Vagina (tissue), 2 donors: ENCODE measurements at regions not wholly inside any gene's neighbourhood (a gene's known extent, or its start where the extent isn't known, plus 50 kb on each side); places are given as distances from the start of the nearest gene placed in this dataset.

Experiments
- DNase-seq, 2 donors: peaks; one replicate each; pipeline ENCODE4 v3.0.0-alpha.2; 2017; ENCODE audit errors: extremely low spot score in 2 of 2
- H3K27ac ChIP-seq: fragments of 200-600 bp; sonication (generic); one replicate; pipeline ENCODE4 v1.5.1; 2019
- H3K27me3 ChIP-seq: fragments of 200-600 bp; sonication (generic); one replicate; pipeline ENCODE4 v1.5.1; 2019
- H3K36me3 ChIP-seq, 2 donors: fragments of 200-600 bp; sonication (generic); one replicate each; pipeline ENCODE4 v1.5.1; 2017 to 2019
- H3K4me1 ChIP-seq: fragments of 200-600 bp; sonication (generic); one replicate; pipeline ENCODE4 v1.5.1; 2019
- H3K4me3 ChIP-seq, 2 donors: fragments of 200-600 bp; sonication (generic); 1 replicate in 1 of 2; 2 replicates in 1 of 2; pipeline ENCODE4 v1.5.1; 2016 to 2019
- H3K9me3 ChIP-seq: fragments of 200-600 bp; sonication (generic); one replicate; pipeline ENCODE4 v1.5.1; 2019
- POLR2A ChIP-seq, 2 donors: fragments of 450-650 bp; IDR thresholded peaks; one replicate each; pipeline ENCODE4 v1.6.1; 2017; ENCODE audit warnings: antibody characterized with exemption in 2 of 2, mild to moderate bottlenecking in 2 of 2, moderate library complexity in 2 of 2
- POLR2AphosphoS5 ChIP-seq, 2 donors: sonication (generic); formaldehyde crosslinking; IDR thresholded peaks; one replicate each; pipeline ENCODE4 v1.9.0; 2017; ENCODE audit warnings: antibody characterized with exemption in 2 of 2, mild to moderate bottlenecking in 2 of 2, low read depth in 1 of 2; ENCODE audit not compliant: insufficient read depth in 1 of 2
- intact Hi-C: fragments of 100-400 bp; cut with DNase I; formaldehyde crosslinking; loops from one replicate; pipeline ENCODE4 v1.15.1; 2023
- TF ChIP-seq, protein P1 (sequence below), 3 experiments: fragments of 450-650 bp in 2 of 3; fragments of 200-600 bp in 1 of 3; sonication (generic) in 1 of 3; IDR thresholded peaks; one replicate each; pipeline ENCODE4 v1.5.1; 2017 to 2019; ENCODE audit warnings: antibody characterized with exemption in 3 of 3, mild to moderate bottlenecking in 2 of 3, moderate library complexity in 2 of 3

- H3K27ac ChIP-seq, result no peak overlapping the region
- DNase-seq, result no peak
- H3K36me3 ChIP-seq, result no peaks in the 10 kb centered on the region
- TF ChIP-seq POLR2AphosphoS5 (IDR thresholded peaks at IDR 0.05; ENCODE audit: insufficient read depth in 1 of 2, low read depth in 1 of 2) (no peak), POLR2A (IDR thresholded peaks at IDR 0.05) (no peak)
- TF ChIP-seq, protein P1, sequence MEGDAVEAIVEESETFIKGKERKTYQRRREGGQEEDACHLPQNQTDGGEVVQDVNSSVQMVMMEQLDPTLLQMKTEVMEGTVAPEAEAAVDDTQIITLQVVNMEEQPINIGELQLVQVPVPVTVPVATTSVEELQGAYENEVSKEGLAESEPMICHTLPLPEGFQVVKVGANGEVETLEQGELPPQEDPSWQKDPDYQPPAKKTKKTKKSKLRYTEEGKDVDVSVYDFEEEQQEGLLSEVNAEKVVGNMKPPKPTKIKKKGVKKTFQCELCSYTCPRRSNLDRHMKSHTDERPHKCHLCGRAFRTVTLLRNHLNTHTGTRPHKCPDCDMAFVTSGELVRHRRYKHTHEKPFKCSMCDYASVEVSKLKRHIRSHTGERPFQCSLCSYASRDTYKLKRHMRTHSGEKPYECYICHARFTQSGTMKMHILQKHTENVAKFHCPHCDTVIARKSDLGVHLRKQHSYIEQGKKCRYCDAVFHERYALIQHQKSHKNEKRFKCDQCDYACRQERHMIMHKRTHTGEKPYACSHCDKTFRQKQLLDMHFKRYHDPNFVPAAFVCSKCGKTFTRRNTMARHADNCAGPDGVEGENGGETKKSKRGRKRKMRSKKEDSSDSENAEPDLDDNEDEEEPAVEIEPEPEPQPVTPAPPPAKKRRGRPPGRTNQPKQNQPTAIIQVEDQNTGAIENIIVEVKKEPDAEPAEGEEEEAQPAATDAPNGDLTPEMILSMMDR (IDR thresholded peaks at IDR 0.05), result no peak
- peaks cover 20% of the 10 kb centered on the region for H3K4me1 ChIP-seq
- no peaks in the 10 kb centered on the region for H3K27me3 ChIP-seq
- intact Hi-C loops, result no loop called here
- H3K9me3 ChIP-seq, result no peaks in the 10 kb centered on the region
- H3K4me3 ChIP-seq, result no peak overlapping the region
Measured at GRCh38 chr6:134525190-134525868, 207.4 kb upstream of the SGK1 start.

GRCh38 chr6:134523903-134524650 is 206.2 kb upstream of the SGK1 start:
- Histone ChIP-seq H3K36me3 (no peaks in the 10 kb centered on the region), H3K4me1 (peaks cover 16% of the 10 kb centered on the region), H3K9me3 (no peaks in the 10 kb centered on the region), H3K4me3 (no peak overlapping the region), H3K27me3 (no peaks in the 10 kb centered on the region), H3K27ac (no peak overlapping the region)
- no peak for DNase-seq
- intact Hi-C loops, result no loop called here
- TF ChIP-seq POLR2A (IDR thresholded peaks at IDR 0.05), result no peak
- TF ChIP-seq POLR2AphosphoS5 (IDR thresholded peaks at IDR 0.05; ENCODE audit: insufficient read depth in 1 of 2, low read depth in 1 of 2), result peak in 1 of 2 donors; percentile 11

- H3K27me3 ChIP-seq, result no peaks in the 10 kb centered on the region
- H3K36me3 ChIP-seq, result no peaks in the 10 kb centered on the region
- H3K4me1 ChIP-seq, result peaks cover 21% of the 10 kb centered on the region
- intact Hi-C loops, result no loop called here
- H3K27ac ChIP-seq, result no peak overlapping the region
- H3K4me3 ChIP-seq, result no peak overlapping the region
- no peak for DNase-seq
- no peak for TF ChIP-seq POLR2AphosphoS5 (IDR thresholded peaks at IDR 0.05; ENCODE audit: insufficient read depth in 1 of 2, low read depth in 1 of 2)
- H3K9me3 ChIP-seq, result no peaks in the 10 kb centered on the region
Measured at GRCh38 chr6:134523051-134523450, 205.1 kb upstream of the SGK1 start.

DNA sequence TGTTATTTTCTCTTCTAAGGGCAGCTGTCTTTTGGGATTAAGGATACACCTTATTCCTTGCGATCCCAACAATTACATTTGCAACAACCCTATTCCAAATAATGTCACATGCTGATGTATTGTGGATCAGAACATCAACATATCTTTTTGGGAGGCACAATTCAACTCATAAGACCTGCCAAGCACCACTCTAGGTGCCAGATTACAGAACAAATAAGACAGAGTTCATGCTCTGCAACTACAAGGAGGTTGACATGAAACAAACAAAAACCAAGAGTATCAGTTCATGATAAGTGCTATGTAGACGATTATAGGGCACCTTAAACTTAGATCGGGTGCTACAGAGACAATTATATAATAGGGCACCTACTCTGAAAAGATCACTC is 203.2 kb upstream of the SGK1 start:
- peaks cover 36% of the 10 kb centered on the region for H3K4me1 ChIP-seq
- no peaks in the 10 kb centered on the region for H3K36me3 ChIP-seq
- no peaks in the 10 kb centered on the region for H3K27me3 ChIP-seq
- H3K27ac ChIP-seq, result peak overlapping the region; percentile 46
- no peak for DNase-seq
- no peak for TF ChIP-seq POLR2AphosphoS5 (IDR thresholded peaks at IDR 0.05; ENCODE audit: insufficient read depth in 1 of 2, low read depth in 1 of 2)
- H3K9me3 ChIP-seq, result no peaks in the 10 kb centered on the region
- no peak overlapping the region for H3K4me3 ChIP-seq
- intact Hi-C loops, result no loop called here

GRCh38 chr6:134520181-134521115 is 202.5 kb upstream of the SGK1 start:
- H3K4me3 ChIP-seq, result no peak overlapping the region
- no peaks in the 10 kb centered on the region for H3K9me3 ChIP-seq
- no peaks in the 10 kb centered on the region for H3K27me3 ChIP-seq
- peak overlapping the region; percentile 46 for H3K27ac ChIP-seq
- TF ChIP-seq, protein P1 (IDR thresholded peaks at IDR 0.05), result no peak
- TF ChIP-seq POLR2A (IDR thresholded peaks at IDR 0.05) (no peak), POLR2AphosphoS5 (IDR thresholded peaks at IDR 0.05; ENCODE audit: insufficient read depth in 1 of 2, low read depth in 1 of 2) (no peak)
- peaks cover 36% of the 10 kb centered on the region for H3K4me1 ChIP-seq
- no peak for DNase-seq
- no peaks in the 10 kb centered on the region for H3K36me3 ChIP-seq
- intact Hi-C loops, result no loop called here

DNA sequence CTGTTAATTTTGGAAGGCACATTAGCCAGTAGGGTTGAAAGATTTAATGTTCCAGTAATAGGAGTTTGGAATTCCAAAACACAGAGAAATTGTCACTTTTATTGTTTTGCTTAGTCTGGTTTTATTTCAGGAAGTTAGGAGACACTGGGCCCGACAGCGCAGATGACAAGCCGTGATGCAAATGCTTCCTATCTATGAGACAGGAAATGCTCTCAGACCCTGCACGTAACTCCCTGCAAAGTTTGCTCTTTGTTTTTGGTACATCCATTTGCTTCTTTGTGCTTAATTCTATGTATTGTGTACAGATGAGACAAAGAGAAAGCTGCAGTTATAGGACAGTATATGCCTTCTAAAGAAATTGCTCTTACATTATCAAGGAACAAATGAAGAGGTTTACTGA is 201.6 kb upstream of the SGK1 start:
- Histone ChIP-seq H3K4me1 (peaks cover 36% of the 10 kb centered on the region), H3K4me3 (no peak overlapping the region), H3K36me3 (no peaks in the 10 kb centered on the region), H3K9me3 (no peaks in the 10 kb centered on the region), H3K27me3 (no peaks in the 10 kb centered on the region), H3K27ac (no peak overlapping the region)
- DNase-seq, result no peak
- intact Hi-C loops, result no loop called here
- TF ChIP-seq POLR2A (IDR thresholded peaks at IDR 0.05) (no peak), POLR2AphosphoS5 (IDR thresholded peaks at IDR 0.05; ENCODE audit: insufficient read depth in 1 of 2, low read depth in 1 of 2) (no peak)
- TF ChIP-seq, protein P1 (IDR thresholded peaks at IDR 0.05), result no peak
